NB4 (cell line): ENCODE measurements at regions not wholly inside any gene's neighbourhood (a gene's known extent, or its start where the extent isn't known, plus 50 kb on each side); places are given as distances from the start of the nearest gene placed in this dataset.
A peak's percentile ranks its signal among the peaks of the same experiment; 100 is the strongest.

Experiments
- DNase-seq: peaks from one replicate; pipeline ENCODE4 v3.0.0; 2010; ENCODE audit warnings: low read depth
- H3K4me3 ChIP-seq: one replicate; pipeline ENCODE4 v1.5.1; 2011; ENCODE audit warnings: mild to moderate bottlenecking, low read depth, low read length, moderate library complexity
- MYC ChIP-seq: IDR thresholded peaks from 2 replicates; pipeline ENCODE4 v1.6.1; 2011; ENCODE audit warnings: low read depth, low read length
- POLR2A ChIP-seq: IDR thresholded peaks from 2 replicates; pipeline ENCODE4 v1.6.1; 2011; ENCODE audit warnings: mild to moderate bottlenecking; ENCODE audit not compliant: insufficient read length; ENCODE audit errors: extremely low read depth
- TF ChIP-seq, protein P1 (sequence below): IDR thresholded peaks from 2 replicates; pipeline ENCODE4 v1.6.1; 2011; ENCODE audit warnings: low read depth, low read length
- TF ChIP-seq, protein P2 (sequence below): IDR thresholded peaks from one replicate; pipeline ENCODE4 v1.5.1; 2012; ENCODE audit warnings: low read depth, low read length

DNA sequence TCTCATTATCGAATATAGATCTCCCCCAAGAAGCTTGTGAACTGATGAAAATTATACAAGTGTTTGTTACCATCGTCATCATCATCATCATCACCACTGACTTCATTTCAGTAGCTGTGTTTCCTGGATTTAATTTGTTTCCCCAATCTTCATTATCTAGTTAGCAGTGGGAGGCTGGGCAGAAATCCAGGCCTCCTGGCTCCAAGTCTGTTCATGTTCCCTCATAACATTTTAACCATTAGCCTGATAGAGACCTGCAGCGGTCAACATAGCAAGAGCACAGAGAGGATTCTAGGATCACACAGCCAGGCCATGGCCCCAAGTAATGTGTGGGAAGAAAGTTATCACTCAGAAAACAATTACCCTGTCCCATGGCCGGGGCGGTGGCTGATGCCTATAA lies 526.2 kb upstream of the CDH11 start:
- no peak for DNase-seq
- no peak for TF ChIP-seq POLR2A
- TF ChIP-seq, protein P1, sequence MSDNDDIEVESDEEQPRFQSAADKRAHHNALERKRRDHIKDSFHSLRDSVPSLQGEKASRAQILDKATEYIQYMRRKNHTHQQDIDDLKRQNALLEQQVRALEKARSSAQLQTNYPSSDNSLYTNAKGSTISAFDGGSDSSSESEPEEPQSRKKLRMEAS, result no peak
- TF ChIP-seq, protein P2, sequence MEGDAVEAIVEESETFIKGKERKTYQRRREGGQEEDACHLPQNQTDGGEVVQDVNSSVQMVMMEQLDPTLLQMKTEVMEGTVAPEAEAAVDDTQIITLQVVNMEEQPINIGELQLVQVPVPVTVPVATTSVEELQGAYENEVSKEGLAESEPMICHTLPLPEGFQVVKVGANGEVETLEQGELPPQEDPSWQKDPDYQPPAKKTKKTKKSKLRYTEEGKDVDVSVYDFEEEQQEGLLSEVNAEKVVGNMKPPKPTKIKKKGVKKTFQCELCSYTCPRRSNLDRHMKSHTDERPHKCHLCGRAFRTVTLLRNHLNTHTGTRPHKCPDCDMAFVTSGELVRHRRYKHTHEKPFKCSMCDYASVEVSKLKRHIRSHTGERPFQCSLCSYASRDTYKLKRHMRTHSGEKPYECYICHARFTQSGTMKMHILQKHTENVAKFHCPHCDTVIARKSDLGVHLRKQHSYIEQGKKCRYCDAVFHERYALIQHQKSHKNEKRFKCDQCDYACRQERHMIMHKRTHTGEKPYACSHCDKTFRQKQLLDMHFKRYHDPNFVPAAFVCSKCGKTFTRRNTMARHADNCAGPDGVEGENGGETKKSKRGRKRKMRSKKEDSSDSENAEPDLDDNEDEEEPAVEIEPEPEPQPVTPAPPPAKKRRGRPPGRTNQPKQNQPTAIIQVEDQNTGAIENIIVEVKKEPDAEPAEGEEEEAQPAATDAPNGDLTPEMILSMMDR, result no peak
- no peak for TF ChIP-seq MYC
- no peak overlapping the region for H3K4me3 ChIP-seq

DNA sequence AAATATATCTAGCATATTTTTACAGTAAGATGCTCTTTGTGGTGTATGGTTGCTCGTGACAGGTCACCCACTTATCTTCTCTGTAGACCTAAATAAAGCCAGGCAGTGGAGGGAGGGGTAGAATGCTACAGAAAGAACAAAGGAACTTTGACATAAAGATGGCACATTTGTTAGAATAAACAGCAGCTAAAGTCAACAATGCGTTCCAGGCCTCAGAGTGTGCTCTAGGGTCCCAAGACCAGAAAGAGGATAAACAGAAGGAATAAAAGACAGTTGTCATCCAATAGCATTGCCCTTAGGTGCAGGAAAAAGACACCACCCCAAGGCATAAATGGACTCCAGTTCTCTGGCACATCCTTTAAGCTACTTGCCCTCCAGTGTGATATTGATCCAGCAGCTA lies 523.0 kb upstream of the CDH11 start:
- no peak overlapping the region for H3K4me3 ChIP-seq
- no peak for DNase-seq
- TF ChIP-seq, protein P1, result no peak
- TF ChIP-seq MYC (no peak), POLR2A (no peak)
- TF ChIP-seq, protein P2, result no peak

DNA sequence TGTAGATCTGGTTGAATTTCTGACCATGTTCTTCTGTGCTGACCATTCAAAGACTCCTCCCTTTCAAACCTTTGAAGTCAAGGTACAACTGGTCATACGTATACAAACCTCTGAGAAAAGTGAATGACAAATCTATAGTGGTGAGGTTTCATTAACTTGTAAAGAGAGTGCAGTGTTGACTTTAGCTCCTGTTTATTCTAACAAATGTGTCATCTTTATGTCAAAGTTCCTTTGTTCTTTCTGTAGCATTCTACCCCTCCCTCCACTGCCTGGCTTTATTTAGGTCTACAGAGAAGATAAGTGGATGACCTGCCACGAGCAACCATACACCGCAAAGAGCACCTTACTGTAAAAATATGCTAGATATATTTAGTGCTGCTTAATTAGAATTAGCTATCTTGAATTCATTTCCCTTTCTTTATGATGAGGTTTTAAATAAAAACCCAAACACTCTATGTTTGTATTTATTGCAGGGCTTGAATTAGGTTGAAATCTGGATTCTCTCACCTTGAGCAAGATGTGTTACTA lies 520.0 kb upstream of the CDH11 start:
- TF ChIP-seq MYC, result no peak
- TF ChIP-seq, protein P2, result no peak
- TF ChIP-seq POLR2A, result no peak
- TF ChIP-seq, protein P1, result no peak
- no peak for DNase-seq

DNA sequence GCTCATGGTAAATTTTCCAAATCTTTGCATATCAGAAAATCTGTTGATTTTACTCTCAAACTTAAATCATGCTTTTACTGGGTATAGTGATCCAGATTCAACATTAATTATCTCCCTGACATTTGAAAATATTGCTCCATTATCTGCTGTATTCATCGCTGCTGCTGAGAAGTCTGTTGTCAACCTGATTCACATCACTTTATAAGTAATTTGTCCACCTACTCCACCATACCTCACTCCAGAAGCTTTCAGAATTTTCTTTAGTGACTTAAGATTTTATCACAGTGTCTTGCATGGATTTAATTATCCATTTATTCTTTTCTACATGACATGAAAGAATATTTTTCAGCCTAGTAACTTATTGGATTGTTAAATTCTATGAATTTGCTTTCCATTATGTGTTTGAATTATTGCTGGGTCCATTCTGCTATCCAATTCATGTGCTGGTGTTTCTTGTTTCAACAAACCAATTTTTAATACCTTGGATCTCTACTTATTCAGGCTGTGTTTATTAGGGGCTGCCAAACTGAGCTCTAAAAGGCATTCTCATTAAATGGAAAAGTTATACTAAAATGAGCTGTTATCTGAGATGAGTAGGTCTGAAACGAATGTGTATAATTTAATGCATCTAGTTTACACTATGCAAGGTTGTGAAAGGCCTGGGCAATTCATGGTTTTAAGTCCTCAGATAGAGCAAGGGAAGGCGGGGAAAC lies 519.3 kb upstream of the CDH11 start:
- DNase-seq, result no peak
- H3K4me3 ChIP-seq, result no peak overlapping the region
- TF ChIP-seq POLR2A (no peak), MYC (no peak)

More for the DNA sequence above, 520.0 kb upstream of the CDH11 start:
- no peak overlapping the region for H3K4me3 ChIP-seq

DNA sequence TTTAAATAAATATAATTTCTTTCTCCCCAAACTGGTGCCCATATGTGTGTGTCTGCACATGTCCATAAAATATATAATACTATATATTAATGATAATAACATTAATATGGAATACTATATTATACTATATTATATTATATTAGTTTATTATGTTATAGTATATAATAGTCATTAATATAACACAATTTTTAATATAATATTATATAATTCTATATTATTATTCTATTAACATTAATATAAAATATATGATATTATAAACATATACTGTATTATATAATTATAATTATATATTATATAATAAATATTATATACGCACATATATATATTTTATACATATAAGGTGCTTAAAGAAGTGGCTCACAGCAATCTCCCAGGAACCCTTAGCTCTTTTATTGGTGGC lies 513.0 kb upstream of the CDH11 start:
- TF ChIP-seq MYC, result no peak
- TF ChIP-seq, protein P1, result no peak
- no peak for TF ChIP-seq POLR2A
- TF ChIP-seq, protein P2, result no peak

DNA sequence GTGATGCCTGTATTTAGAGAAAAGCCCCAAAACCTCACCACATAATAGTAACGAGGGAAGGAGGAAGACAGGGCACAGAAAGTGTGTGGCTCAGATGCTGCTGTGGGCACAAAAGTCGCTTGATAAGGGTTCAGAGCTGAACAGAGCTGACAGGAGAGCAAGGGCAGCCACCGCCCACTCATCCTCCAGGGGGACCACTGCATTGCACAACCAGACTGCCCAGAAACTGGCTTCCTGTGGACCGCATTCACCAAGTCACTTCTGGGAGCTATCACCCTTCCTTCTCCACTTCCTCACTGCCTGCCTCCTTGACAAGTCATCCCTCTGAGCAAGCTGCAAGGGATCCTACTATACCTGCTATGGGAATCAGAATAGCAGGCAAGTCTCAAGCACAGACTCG lies 512.4 kb upstream of the CDH11 start:
- no peak overlapping the region for H3K4me3 ChIP-seq
- TF ChIP-seq, protein P1, result no peak
- no peak for TF ChIP-seq MYC
- no peak for TF ChIP-seq POLR2A
- TF ChIP-seq, protein P2, result no peak
- DNase-seq, result peak; percentile 49

More for the DNA sequence above, 513.0 kb upstream of the CDH11 start:
- no peak for DNase-seq
- no peak overlapping the region for H3K4me3 ChIP-seq
